H9 (cell line): ENCODE measurements at regions not wholly inside any gene's neighbourhood (a gene's known extent, or its start where the extent isn't known, plus 50 kb on each side); places are given as distances from the start of the nearest gene placed in this dataset.

Experiments
- DNase-seq: peaks from one replicate; pipeline ENCODE4 v3.0.0-alpha.2; 2017
- H2AFZ ChIP-seq: one replicate; pipeline ENCODE4 v1.6.1; 2013; ENCODE audit warnings: mild to moderate bottlenecking, low read length, control low read depth, moderate library complexity
- H2AK5ac ChIP-seq: 2 replicates; pipeline ENCODE4 v1.6.1; 2013; ENCODE audit warnings: low read length, control low read depth, mixed read lengths; ENCODE audit not compliant: insufficient read length
- H2BK120ac ChIP-seq: one replicate; pipeline ENCODE4 v1.6.1; 2013; ENCODE audit warnings: low read depth, mild to moderate bottlenecking, low read length, control low read depth, inconsistent platforms; ENCODE audit not compliant: poor library complexity, severe bottlenecking
- H2BK12ac ChIP-seq: 2 replicates; pipeline ENCODE4 v1.6.1; 2013; ENCODE audit warnings: low read length, control low read depth, mixed read lengths, low read depth; ENCODE audit not compliant: insufficient read length
- H2BK15ac ChIP-seq: 2 replicates; pipeline ENCODE4 v1.6.1; 2013; ENCODE audit warnings: low read depth, low read length, control low read depth
- H2BK20ac ChIP-seq: one replicate; pipeline ENCODE4 v1.6.1; 2013; ENCODE audit warnings: low read depth, mild to moderate bottlenecking, low read length, control low read depth, inconsistent platforms; ENCODE audit not compliant: poor library complexity, severe bottlenecking
- H2BK5ac ChIP-seq: 2 replicates; pipeline ENCODE4 v1.6.1; 2013; ENCODE audit warnings: low read length, control low read depth, mixed read lengths; ENCODE audit not compliant: insufficient read length
- H3K14ac ChIP-seq: 2 replicates; pipeline ENCODE4 v1.6.1; 2013; ENCODE audit warnings: low read length, control low read depth; ENCODE audit not compliant: insufficient read depth
- H3K18ac ChIP-seq: 2 replicates; pipeline ENCODE4 v1.6.1; 2013; ENCODE audit warnings: low read depth, mild to moderate bottlenecking, mixed read lengths, low read length, control low read depth; ENCODE audit not compliant: insufficient read length
- H3K23ac ChIP-seq: 2 replicates; pipeline ENCODE4 v1.6.1; 2013; ENCODE audit warnings: low read length, control low read depth, mixed read lengths, low read depth; ENCODE audit not compliant: insufficient read length
- H3K23me2 ChIP-seq: 2 replicates; pipeline ENCODE4 v1.6.1; 2013; ENCODE audit warnings: low read depth, mild to moderate bottlenecking, mixed read lengths, low read length, control low read depth; ENCODE audit not compliant: insufficient read length, poor library complexity, severe bottlenecking
- H3K27ac ChIP-seq: 2 replicates; pipeline ENCODE4 v1.5.1; 2013; ENCODE audit warnings: low read length, control low read depth, mixed read lengths, low read depth; ENCODE audit not compliant: insufficient read length
- H3K27me3 ChIP-seq: 2 replicates; pipeline ENCODE4 v1.6.1; 2013; ENCODE audit warnings: low read length, control low read depth, inconsistent platforms; ENCODE audit not compliant: insufficient read depth
- H3K4ac ChIP-seq: 2 replicates; pipeline ENCODE4 v1.6.1; 2013; ENCODE audit warnings: low read depth, mild to moderate bottlenecking, control low read depth, inconsistent platforms, low read length, moderate library complexity
- H3K4me1 ChIP-seq: 2 replicates; pipeline ENCODE4 v1.6.1; 2013; ENCODE audit warnings: low read length, control low read depth, inconsistent platforms; ENCODE audit not compliant: insufficient read depth
- H3K4me2 ChIP-seq: 2 replicates; pipeline ENCODE4 v1.6.1; 2013; ENCODE audit warnings: low read length, control low read depth, mixed read lengths; ENCODE audit not compliant: insufficient read length, insufficient read depth
- H3K56ac ChIP-seq: 2 replicates; pipeline ENCODE4 v1.6.1; 2013; ENCODE audit warnings: low read depth, mild to moderate bottlenecking, mixed read lengths, low read length, control low read depth; ENCODE audit not compliant: insufficient read length
- H3K79me1 ChIP-seq: 2 replicates; pipeline ENCODE4 v1.6.1; 2013; ENCODE audit warnings: low read depth, mild to moderate bottlenecking, moderate library complexity, low read length, control low read depth, inconsistent platforms; ENCODE audit not compliant: insufficient read depth, poor library complexity, severe bottlenecking
- H3K79me2 ChIP-seq: 2 replicates; pipeline ENCODE4 v1.6.1; 2013; ENCODE audit warnings: low read length, control low read depth, inconsistent platforms; ENCODE audit not compliant: insufficient read depth
- H3K9ac ChIP-seq: 2 replicates; pipeline ENCODE4 v1.6.1; 2013; ENCODE audit warnings: low read length, control low read depth, mixed read lengths; ENCODE audit not compliant: insufficient read length; ENCODE audit errors: extremely low read depth
- H3K9me3 ChIP-seq: one replicate; pipeline ENCODE4 v1.6.1; 2013; ENCODE audit warnings: low read depth, low read length, inconsistent platforms; ENCODE audit not compliant: control insufficient read depth
- H3T11ph ChIP-seq: one replicate; pipeline ENCODE4 v1.6.1; 2013; ENCODE audit warnings: mild to moderate bottlenecking, low read length, control low read depth, inconsistent platforms
- H4K20me1 ChIP-seq: one replicate; pipeline ENCODE4 v1.6.1; 2013; ENCODE audit not compliant: control insufficient read depth, insufficient read length, insufficient read depth
- H4K5ac ChIP-seq: 2 replicates; pipeline ENCODE4 v1.6.1; 2013; ENCODE audit warnings: low read depth, mild to moderate bottlenecking, mixed read lengths, low read length, control low read depth; ENCODE audit not compliant: insufficient read length
- H4K8ac ChIP-seq: replicated peaks from 2 replicates; pipeline ENCODE4 v1.6.1; 2013; ENCODE audit warnings: low read length, control low read depth, mixed read lengths, low read depth; ENCODE audit not compliant: insufficient read length
- H4K91ac ChIP-seq: 2 replicates; pipeline ENCODE4 v1.6.1; 2013; ENCODE audit warnings: low read depth, mild to moderate bottlenecking, moderate library complexity, mixed read lengths, low read length, control low read depth; ENCODE audit not compliant: insufficient read length
- H3K27ac Mint-ChIP-seq, 3 experiments: 2 replicates in 2 of 3; 3 replicates in 1 of 3; pipeline ENCODE4 v1.8.0; 2020 to 2021; ENCODE audit warnings: mixed read lengths in 3 of 3, mild to moderate bottlenecking in 1 of 3, moderate library complexity in 1 of 3
- H3K27me3 Mint-ChIP-seq: 2 replicates; pipeline ENCODE4 v1.8.0; 2021; ENCODE audit warnings: low read depth, mild to moderate bottlenecking, moderate library complexity, mixed read lengths
- H3K36me3 Mint-ChIP-seq, 3 experiments: 2 replicates in 2 of 3; 3 replicates in 1 of 3; pipeline ENCODE4 v1.8.0; 2020 to 2021; ENCODE audit warnings: low read depth in 3 of 3, mixed read lengths in 3 of 3; ENCODE audit not compliant: insufficient read depth in 1 of 3
- H3K4me1 Mint-ChIP-seq, 2 experiments: 2 replicates each; pipeline ENCODE4 v1.8.0; 2020; ENCODE audit warnings: mixed read lengths in 2 of 2
- H3K4me3 Mint-ChIP-seq, 2 experiments: 2 replicates in 1 of 2; 3 replicates in 1 of 2; pipeline ENCODE4 v1.8.0; 2020 to 2021; ENCODE audit warnings: mild to moderate bottlenecking in 2 of 2, mixed read lengths in 2 of 2, moderate library complexity in 1 of 2
- H3K9me3 Mint-ChIP-seq, 2 experiments: 2 replicates in 1 of 2; 3 replicates in 1 of 2; pipeline ENCODE4 v1.8.0; 2020; ENCODE audit warnings: mild to moderate bottlenecking in 2 of 2, mixed read lengths in 2 of 2, moderate library complexity in 1 of 2
- CTCF ChIP-seq: fragments of 200-600 bp; sonication (generic); conservative IDR thresholded peaks from 3 replicates; pipeline ENCODE4 v1.8.0; 2021; ENCODE audit warnings: antibody characterized with exemption, mild to moderate bottlenecking
- WGBS: extraction: QIAGEN DNeasy Blood & Tissue Kit; methylation state at CpG from one replicate; pipeline ENCODE4 v1.1.7; 2013; ENCODE audit warnings: missing lambda C conversion rate, low lambda C conversion rate, mixed read lengths; ENCODE audit not compliant: insufficient read length; ENCODE audit errors: extremely low coverage; 5-methylcytosine and 5-hydroxymethylcytosine counted together

- H3K4me1 Mint-ChIP-seq = no peaks in the 10 kb centered on the region
- Histone ChIP-seq H2BK12ac (no peak overlapping the region), H3K79me2 (no peaks in the 10 kb centered on the region), H3K9ac (no peak overlapping the region), H3K14ac (no peak overlapping the region), H3K23me2 (no peaks in the 10 kb centered on the region), H3K4me1 (no peaks in the 10 kb centered on the region), H4K20me1 (no peaks in the 10 kb centered on the region), H3K4me2 (no peak overlapping the region), H3K4ac (no peak overlapping the region), H3K27ac (no peak overlapping the region), H2BK15ac (no peak overlapping the region), H3K79me1 (no peaks in the 10 kb centered on the region), H3K27me3 (no peaks in the 10 kb centered on the region), H2AK5ac (no peak overlapping the region), H4K91ac (no peak overlapping the region), H3K18ac (no peak overlapping the region), H4K8ac (no peak overlapping the region), H2BK20ac (no peak overlapping the region), H2BK120ac (no peak overlapping the region), H3K9me3 (no peaks in the 10 kb centered on the region), H3T11ph (no peak overlapping the region), H2BK5ac (no peak overlapping the region), H3K23ac (no peak overlapping the region), H4K5ac (no peak overlapping the region), H2AFZ (no peak overlapping the region), H3K56ac (no peak overlapping the region)
- H3K36me3 Mint-ChIP-seq = no peaks in the 10 kb centered on the region
- H3K27ac Mint-ChIP-seq = no peak overlapping the region
- no CpG with 5 or more reads among the region's 2 CpGs for whole genome bisulfite sequencing
- TF ChIP-seq CTCF = no peak
- H3K9me3 Mint-ChIP-seq = no peaks in the 10 kb centered on the region; a peak in 1 of 5 replicates
- H3K27me3 Mint-ChIP-seq = peaks cover 2% of the 10 kb centered on the region; the same call in 1 of the 2 replicates
- no peak for DNase-seq
- H3K4me3 Mint-ChIP-seq = no peak overlapping the region
Observed at GRCh38 chr6:113194090-113194489, 663.1 kb upstream of the MARCKS start.
